ENCODE measurements at regions not wholly inside any gene's neighbourhood (a gene's known extent, or its start where the extent isn't known, plus 50 kb on each side); places are given as distances from the start of the nearest gene placed in this dataset.

DNA sequence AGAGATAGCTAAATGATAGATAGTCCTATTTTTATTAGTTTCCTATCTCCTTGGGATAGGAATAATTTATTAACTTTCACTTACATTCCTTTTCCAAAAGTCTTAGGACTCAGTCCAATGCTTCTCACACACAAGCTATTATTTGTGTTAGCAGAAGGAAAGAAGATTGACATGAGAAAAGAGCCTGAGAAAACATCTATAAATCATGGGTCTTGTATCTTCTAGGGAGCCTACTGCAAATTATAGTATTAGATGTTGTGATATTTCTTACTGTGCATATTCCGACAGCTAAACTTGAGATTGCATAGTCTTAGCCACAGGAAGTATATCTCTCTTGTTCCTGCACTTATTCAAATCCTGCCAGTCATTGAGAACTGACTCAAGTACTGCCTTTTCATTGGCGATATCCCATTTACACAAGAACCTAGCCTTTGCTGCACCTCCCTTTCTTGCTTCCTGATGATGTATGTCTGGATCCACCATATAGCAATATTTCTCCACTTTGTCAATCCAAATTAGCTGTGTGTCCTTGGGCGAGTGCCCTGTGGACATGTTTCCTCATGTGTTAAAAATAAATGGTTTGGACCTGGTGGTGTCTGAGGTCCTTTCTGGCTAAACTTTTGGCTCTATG, 245.1 kb upstream of the LMCD1 start:
- H2BK15ac ChIP-seq (ENCODE audit: low read depth, low read length) = no peak overlapping the region
- no peak overlapping the region for H3K4me3 ChIP-seq (ENCODE audit: insufficient read depth, low read depth, low read length)
- H3K4me2 ChIP-seq (ENCODE audit: low read depth, low read length) = no peak overlapping the region
- no peak overlapping the region for H3K18ac ChIP-seq (ENCODE audit: low read depth, low read length)
- H2BK20ac ChIP-seq (ENCODE audit: low read depth, low read length) = no peak overlapping the region
- no peaks in the 10 kb centered on the region for H3K9me1 ChIP-seq (ENCODE audit: insufficient read depth, low read length)
- no peak overlapping the region for H3K9ac ChIP-seq (ENCODE audit: low read depth, low read length)
- no peak overlapping the region for H2AK5ac ChIP-seq (ENCODE audit: low read depth, low read length)
- no peak overlapping the region for H3K4ac ChIP-seq (ENCODE audit: low read depth, low read length)
- no peak overlapping the region for H4K91ac ChIP-seq (ENCODE audit: insufficient read depth, low read depth, low read length)
- H3K27me3 ChIP-seq (ENCODE audit: control insufficient read depth, insufficient read depth, low read length) = no peaks in the 10 kb centered on the region
- H3K36me3 ChIP-seq (ENCODE audit: control insufficient read depth, insufficient read depth, low read length) = no peaks in the 10 kb centered on the region
- in situ Hi-C loops (cut with MboI; ENCODE audit: low sequenced_read_pairs) (no loop called here), dilution Hi-C loops (cut with HindIII; ENCODE audit: low sequenced_read_pairs, unreplicated experiment) (no loop called here), intact Hi-C loops (cut with micrococcal nuclease) (no loop called here)
- no peak overlapping the region for H2AK9ac ChIP-seq (replicated peaks; ENCODE audit: low read depth, low read length, poor library complexity)
- no peak overlapping the region for H4K8ac ChIP-seq (ENCODE audit: low read depth in 2 of 2, low read length in 2 of 2)
- no peak overlapping the region for H2AFZ ChIP-seq (replicated peaks; ENCODE audit: low read length, poor library complexity)
- WGBS, 2 experiments (ENCODE audit: extremely low coverage in 2 of 2, insufficient read length in 1 of 2) = no CpG with 5 or more reads among the region's 3 CpGs
- CTCF ChIA-PET = interaction anchor here (0.6 to 1.5 kb wide), 2 partner anchors 17 to 603 kb away, joined by 3 to 4 read pairs; no protein-coding TSS in a partner anchor
- no peaks in the 10 kb centered on the region for H4K20me1 ChIP-seq (ENCODE audit: insufficient read depth, low read length)
- BruUV-seq (replicated peaks) = no TSS peak
- H3K23ac ChIP-seq (ENCODE audit: low read depth, low read length) = no peak overlapping the region
- POLR2A ChIA-PET (ENCODE audit: unreplicated experiment) = interaction anchor here (0.6 kb wide), 1 partner anchor 627 kb away, joined by 3 read pairs; no protein-coding TSS in a partner anchor
- H3K4me1 ChIP-seq (ENCODE audit: control insufficient read depth, insufficient read depth, low read length) = no peaks in the 10 kb centered on the region
- H3K56ac ChIP-seq (ENCODE audit: extremely low read depth, insufficient read depth, low read length) = no peak overlapping the region
- no peak for TF ChIP-seq RAD21 (IDR thresholded peaks at IDR 0.05; ENCODE audit: low read length)
- H2BK120ac ChIP-seq (ENCODE audit: low read depth, low read length) = no peak overlapping the region
- no peaks in the 10 kb centered on the region for H3K79me1 ChIP-seq (ENCODE audit: low read depth in 1 of 2, low read length in 2 of 2)
- no peaks in the 10 kb centered on the region for H3K9me3 ChIP-seq (ENCODE audit: control insufficient read depth, insufficient read depth, low read length)
- H3K14ac ChIP-seq (replicated peaks; ENCODE audit: low read depth, low read length) = no peak overlapping the region
- no peak overlapping the region for H4K5ac ChIP-seq (ENCODE audit: low read depth, low read length)
- ATAC-seq (ENCODE audit: low read depth) (no peak), DNase-seq (no peak)
- no peak overlapping the region for H3K27ac ChIP-seq (ENCODE audit: insufficient read depth, low read length)
- H2BK5ac ChIP-seq (ENCODE audit: low read depth, low read length, poor library complexity, severe bottlenecking) = no peak overlapping the region

Measured in IMR-90 (cell line).